ENCODE measurements at regions not wholly inside any gene's neighbourhood (a gene's known extent, or its start where the extent isn't known, plus 50 kb on each side); places are given as distances from the start of the nearest gene placed in this dataset.
A peak's percentile ranks its signal among the peaks of the same experiment; 100 is the strongest.

DNA sequence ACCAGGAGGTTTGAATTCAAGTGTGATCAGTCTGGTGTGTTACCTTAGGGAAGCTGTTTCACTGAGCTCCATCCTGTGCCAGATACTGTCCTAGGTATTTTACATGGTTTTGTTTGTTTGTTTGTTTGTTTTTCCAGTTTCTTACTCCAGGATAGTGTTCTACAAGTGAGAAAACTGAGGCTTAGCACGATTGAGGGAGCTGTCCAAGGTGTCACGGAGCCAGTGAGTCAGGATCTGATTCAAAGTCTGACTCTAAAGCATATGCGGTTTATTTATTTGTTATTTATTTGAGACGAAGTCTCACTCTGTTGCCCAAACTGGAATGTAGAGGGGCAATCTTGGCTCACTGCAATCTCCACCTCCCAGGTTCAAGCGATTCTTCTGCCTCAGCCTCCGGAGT lies 79.7 kb upstream of the GNG2 start:
- peak; percentile 36 for DNase-seq (ENCODE audit: low read depth)

DNA sequence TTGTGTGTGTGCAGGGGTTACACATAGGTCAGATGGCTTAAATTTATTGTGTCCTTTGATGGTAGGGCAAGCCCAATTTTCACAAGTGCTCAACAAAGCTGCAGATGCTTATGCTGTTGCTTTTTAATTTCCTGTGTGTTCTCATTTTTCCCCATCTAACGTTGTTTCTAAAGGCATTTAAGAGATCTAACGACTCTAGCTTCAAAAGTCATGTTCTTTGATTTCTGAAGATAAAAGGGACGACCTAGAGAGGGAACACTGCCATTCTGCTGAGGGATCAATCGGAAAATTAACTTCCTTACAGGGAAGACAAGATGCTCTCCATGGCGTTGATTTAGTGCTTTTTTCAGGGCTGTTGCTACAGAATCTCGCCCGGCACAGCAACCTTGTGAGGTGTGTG lies 79.0 kb upstream of the GNG2 start:
- no peak for DNase-seq (ENCODE audit: low read depth)

DNA sequence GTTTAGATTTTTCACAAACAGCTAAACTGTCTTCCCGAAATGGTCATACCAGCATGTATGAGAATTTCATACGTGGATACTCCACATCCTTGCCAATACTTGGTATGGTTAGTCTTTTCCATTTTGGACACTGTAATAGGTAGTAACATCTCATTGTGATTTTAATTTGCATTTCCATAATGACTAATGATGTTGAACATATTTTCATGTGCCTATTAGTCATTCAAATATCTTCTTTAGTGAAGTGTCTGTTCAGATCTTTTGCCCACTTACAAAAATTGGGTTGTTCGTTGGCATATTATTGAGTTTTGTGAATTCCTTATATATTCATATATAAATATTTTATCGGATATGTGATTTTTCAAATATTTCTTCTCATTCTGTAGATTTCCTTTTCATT lies 78.0 kb upstream of the GNG2 start:
- no peak for DNase-seq (ENCODE audit: low read depth)

- peak; percentile 49 for DNase-seq (ENCODE audit: low read depth)
These were observed 76.6 kb upstream of the GNG2 start for GRCh38 chr14:51783765-51784164.

DNA sequence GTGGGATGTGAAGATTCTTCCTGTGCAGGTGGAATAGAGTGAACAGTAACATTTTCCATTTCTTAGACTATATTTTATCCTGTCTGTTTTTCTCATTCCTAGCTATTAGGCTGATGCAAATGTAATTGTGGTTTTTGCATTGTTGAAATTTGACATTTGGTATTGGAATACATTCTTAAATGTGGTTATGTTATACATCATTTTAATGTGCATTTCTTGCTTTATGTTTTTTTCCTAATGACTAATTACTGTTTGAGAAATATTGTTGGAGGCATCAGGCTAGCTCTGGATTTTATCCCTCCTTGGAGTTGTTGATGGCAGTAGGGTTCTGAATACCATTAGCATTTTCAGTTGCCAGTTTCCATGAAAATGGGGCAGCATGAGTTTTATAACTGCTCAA lies 75.9 kb upstream of the GNG2 start:
- no peak for DNase-seq (ENCODE audit: low read depth)

DNA sequence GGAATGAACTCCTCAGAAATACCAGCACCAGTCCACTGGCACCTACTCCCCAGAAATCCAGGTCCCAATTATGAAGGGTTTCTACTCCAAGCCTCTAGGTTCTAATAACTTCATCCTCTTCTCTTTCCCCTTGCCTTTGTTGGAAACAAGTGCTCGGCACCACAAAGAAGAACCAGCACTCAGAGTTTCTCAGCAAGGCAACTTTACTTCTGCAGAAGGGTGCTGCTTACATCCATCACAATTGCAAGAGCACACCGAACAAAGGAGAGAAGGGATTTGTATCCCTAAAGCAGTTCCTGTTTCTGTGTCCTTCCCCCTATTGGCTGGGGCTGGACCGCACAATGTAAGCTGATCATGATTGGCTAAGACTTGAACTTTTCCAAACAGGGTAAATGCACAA lies 74.2 kb upstream of the GNG2 start:
- DNase-seq (ENCODE audit: low read depth), result no peak

GRCh38 chr14:51787352-51787751 lies 73.1 kb upstream of the GNG2 start:
- DNase-seq (ENCODE audit: low read depth), result no peak

DNA sequence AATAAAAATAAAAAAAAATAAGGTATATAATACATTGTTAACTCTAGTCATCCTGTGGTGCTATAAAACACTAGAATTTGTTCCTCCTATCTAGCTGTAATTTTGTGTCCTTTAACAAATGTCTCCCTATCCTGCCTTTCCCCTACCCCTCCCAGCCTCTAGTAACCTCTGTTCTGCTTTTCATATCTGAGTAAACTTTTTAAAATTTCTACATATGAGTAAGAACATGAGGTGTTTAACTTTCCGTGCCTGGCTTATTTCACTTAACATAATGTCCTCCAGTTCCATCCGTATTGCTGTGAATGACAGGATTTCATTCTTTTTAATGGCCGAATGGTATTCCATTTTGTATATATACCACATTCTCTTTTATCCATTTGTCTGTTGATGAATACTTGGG lies 71.3 kb upstream of the GNG2 start:
- DNase-seq (ENCODE audit: low read depth), result no peak

DNA sequence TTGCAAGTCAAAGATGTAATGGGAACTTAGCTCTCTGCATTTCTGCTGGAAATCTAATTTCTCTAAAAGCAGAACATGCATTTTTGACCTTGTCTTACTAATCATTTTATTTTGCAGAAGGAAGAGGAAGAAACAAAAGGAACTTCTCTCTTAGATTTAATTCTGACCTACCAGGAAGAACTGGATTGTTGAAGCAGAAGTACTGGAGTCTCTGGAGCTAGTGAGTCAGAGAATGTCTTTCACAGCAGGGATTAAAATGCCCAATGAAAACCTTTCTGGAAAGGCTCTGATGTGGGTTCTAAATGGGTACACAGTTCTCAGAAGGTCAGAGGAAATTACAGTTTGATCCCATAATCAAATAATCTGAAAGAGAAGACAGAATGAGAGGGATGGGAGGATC lies 70.8 kb upstream of the GNG2 start:
- no peak for DNase-seq (ENCODE audit: low read depth)

- DNase-seq (ENCODE audit: low read depth), result no peak
These were observed 67.6 kb upstream of the GNG2 start for GRCh38 chr14:51792809-51793208.

DNA sequence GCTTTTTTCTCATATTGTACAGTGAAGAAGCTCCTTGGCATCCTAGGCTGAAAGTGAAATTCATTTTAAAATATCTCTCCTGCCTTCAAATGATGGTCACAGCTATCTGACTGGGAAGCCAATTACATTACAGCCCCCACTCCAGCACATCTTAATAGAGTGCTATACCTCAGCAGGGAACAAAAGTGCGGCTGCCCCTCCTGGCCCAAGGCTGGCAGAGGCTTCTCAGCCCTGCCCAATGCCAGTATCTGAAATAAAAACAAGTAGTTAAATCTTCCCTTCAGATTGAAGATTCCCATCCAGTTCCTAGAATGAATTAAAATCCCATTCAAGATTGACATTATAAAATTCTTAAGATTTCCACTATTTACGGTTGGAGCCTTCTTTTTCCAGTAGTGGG lies 54.9 kb upstream of the GNG2 start:
- DNase-seq (ENCODE audit: low read depth), result no peak

DNA sequence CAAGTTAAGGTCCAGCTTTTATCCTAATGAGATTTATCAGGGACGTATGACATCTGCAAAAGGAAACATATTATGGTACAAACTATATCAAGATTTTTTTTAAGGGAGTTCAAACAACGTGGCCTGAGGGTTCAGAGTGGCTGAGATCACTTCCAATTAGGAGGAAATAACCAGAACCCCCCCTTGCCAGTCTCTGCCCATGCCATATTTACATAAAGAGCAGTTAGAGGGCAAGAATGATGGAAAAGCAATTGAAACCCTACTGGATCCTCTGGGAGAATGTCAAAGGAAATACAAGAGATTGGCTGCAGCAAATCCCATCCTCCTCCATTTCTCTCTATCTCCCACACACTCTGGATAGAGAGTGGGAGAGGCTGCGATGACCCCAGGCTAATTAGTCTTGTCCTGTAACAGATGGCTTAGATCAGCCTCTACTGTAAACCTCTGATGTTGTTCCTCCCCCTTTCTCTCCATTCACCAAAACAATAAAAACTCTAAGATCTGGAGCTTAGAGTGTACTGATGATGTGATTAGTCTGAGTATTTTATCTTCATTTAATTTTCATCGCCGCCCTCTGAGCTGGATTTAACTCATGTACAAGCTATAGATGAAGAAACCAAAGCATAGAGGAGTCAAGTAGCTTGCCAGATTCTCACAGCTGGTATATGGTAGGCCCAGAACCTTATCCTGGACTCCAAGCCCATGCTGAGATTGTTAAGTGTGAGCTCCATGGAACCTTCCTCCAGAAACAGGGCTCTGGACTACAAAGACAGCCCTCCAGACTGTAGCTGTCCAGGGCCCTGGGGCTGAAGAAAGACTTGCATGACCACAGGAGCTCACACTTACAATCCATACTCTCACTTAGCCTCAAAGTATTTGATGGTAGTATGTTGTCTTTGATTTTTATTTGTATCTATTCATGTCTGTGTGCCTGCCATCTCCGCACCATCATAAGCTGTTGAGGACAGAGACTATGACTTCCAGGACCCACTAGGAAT lies 54.1 kb upstream of the GNG2 start:
- peak; percentile 38 for DNase-seq (ENCODE audit: low read depth)

DNA sequence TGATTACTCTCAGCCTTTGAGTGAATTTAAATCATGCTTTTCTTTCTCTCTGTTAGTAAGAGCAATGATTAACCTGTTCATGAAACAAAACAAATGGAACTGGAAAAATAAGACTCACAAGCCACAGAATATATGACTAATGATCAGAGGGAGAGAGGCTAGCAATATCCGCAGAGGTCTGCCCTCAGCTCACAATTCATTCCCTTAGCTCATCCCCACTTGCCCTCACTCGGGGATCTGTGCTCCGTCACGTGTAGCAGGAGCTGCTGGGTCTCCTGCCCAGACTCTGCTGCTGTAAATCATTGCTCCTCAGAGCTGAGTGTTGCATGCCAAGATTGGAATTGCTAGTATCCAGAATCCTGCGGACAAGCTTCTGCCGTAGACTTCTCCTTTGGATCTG lies 53.1 kb upstream of the GNG2 start:
- peak; percentile 96 for DNase-seq (ENCODE audit: low read depth)

Data from renal cortical epithelial cell (primary cell).